Stimulated activated CD4-positive, alpha-beta T cell treated with anti-CD3 and anti-CD28 coated beads, TNF-alpha, amount 100 ng/mL, for 24 hours (primary cell): ENCODE measurements at regions not wholly inside any gene's neighbourhood (a gene's known extent, or its start where the extent isn't known, plus 50 kb on each side); places are given as distances from the start of the nearest gene placed in this dataset.
"Not testable (repeated sequence)": the region's sequence is repeated elsewhere in the genome, so short reads cannot be mapped to it uniquely, and the experiment has no call there.

Source experiments
- DNase-seq, 3 experiments: peaks; one replicate each; pipeline ENCODE4 v3.0.0-alpha.2; 2020; ENCODE audit warnings: low read depth in 3 of 3

GRCh38 chr10:29828956-29829355 is 194.2 kb upstream of the SVIL start:
- DNase-seq, result no peak

- DNase-seq, result no peak
Measured at GRCh38 chr10:29828440-29828894, 193.7 kb upstream of the SVIL start.

GRCh38 chr10:29827512-29827911 is 192.7 kb upstream of the SVIL start:
- DNase-seq, result no peak

- no peak for DNase-seq
Measured at GRCh38 chr10:29826801-29827450, 192.2 kb upstream of the SVIL start.

- no peak for DNase-seq
Measured at GRCh38 chr10:29826221-29826620, 191.4 kb upstream of the SVIL start.

- no peak for DNase-seq
Measured at GRCh38 chr10:29823553-29824080, 188.8 kb upstream of the SVIL start.

GRCh38 chr10:29820890-29821461 is 186.2 kb upstream of the SVIL start:
- DNase-seq, result no peak

GRCh38 chr10:29816801-29817558 is 182.2 kb upstream of the SVIL start:
- DNase-seq, result no peak

- DNase-seq, result no peak
Measured at GRCh38 chr10:29815572-29815971, 180.8 kb upstream of the SVIL start.

- peak in 1 of 3 experiments; percentile 7 for DNase-seq
Measured at GRCh38 chr10:29811751-29812427, 177.1 kb upstream of the SVIL start.

- DNase-seq, result no peak
Measured at GRCh38 chr10:29810816-29811215, 176.0 kb upstream of the SVIL start.

- DNase-seq, result not testable (repeated sequence)
Measured at GRCh38 chr10:29810231-29810630, 175.5 kb upstream of the SVIL start.

- no peak for DNase-seq
Measured at GRCh38 chr10:29809383-29809782, 174.6 kb upstream of the SVIL start.

GRCh38 chr10:29807163-29807806 is 172.5 kb upstream of the SVIL start:
- no peak for DNase-seq

- DNase-seq, result no peak
Measured at GRCh38 chr10:29806350-29806788, 171.6 kb upstream of the SVIL start.

- DNase-seq, result no peak
Measured at GRCh38 chr10:29805134-29805723, 170.5 kb upstream of the SVIL start.

GRCh38 chr10:29804025-29804852 is 169.5 kb upstream of the SVIL start:
- DNase-seq, result peak in 1 of 3 experiments; percentile 11

GRCh38 chr10:29802171-29802570 is 167.4 kb upstream of the SVIL start:
- no peak for DNase-seq

- DNase-seq, result no peak
Measured at GRCh38 chr10:29798921-29799690, 164.3 kb upstream of the SVIL start.
